ENCODE measurements at regions not wholly inside any gene's neighbourhood (a gene's known extent, or its start where the extent isn't known, plus 50 kb on each side); places are given as distances from the start of the nearest gene placed in this dataset.
"Not testable (repeated sequence)": the region's sequence is repeated elsewhere in the genome, so short reads cannot be mapped to it uniquely, and the experiment has no call there.

DNA sequence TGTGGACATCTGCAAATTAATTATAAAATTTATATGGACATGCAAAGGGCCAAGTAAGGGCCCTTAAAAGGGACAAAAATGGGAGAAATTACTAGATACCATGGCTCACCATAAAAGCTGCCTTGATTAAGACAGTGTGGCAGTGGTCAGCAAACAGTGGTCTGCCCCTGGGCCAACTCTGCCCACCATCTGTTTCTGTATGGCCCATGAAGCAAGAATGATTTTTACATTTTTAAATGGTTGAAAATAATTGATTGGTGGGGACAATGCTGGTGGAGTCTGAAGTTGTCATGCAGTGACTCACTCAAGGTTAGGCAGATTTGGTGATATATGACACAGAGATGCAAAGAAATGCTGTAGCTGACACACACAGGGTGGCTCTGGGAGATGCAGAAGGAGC, 143.2 kb upstream of the PRDM7 start:
- not testable (repeated sequence) for DNase-seq

DNA sequence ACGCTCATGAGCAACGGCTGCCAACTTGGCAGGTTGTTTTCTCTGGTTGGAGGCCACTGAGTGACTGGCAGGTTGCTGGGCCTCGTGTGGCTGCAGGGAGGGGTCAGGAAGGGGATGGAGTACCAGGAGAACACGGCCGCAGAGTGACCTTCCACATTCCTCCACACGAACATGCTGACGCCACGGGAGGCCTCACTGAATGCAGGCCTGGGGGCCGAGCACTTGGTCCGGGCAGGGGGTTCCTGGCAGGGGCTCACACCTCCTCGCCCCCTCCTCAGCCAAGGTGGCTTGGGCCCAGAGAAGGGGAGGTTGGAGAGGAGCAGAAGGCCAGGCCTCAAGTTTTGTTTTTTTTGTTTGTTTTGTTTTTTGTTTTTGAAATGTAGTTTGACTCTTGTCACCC, 98.5 kb upstream of the PRDM7 start:
- not testable (repeated sequence) for DNase-seq

DNA sequence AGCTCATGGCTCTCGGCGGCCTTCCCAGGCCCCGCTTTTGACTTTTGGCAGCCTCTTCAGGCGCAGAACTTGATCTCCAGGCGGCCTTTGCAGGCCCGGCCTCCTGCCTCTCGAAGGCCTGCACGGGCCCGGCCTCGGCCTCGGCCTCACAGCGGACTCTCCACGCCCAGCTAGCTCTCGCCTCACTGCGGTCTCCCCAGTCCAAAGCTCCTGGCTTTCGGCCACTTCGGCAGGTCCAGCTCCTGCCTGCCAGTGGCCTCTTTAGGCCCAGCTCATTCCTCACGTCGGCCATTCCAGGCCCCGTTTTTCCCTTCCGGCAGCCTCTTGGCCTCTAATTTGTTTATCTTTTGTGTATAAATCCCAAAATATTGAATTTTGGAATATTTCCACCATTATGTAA, 94.5 kb upstream of the PRDM7 start:
- DNase-seq = not testable (repeated sequence)

DNA sequence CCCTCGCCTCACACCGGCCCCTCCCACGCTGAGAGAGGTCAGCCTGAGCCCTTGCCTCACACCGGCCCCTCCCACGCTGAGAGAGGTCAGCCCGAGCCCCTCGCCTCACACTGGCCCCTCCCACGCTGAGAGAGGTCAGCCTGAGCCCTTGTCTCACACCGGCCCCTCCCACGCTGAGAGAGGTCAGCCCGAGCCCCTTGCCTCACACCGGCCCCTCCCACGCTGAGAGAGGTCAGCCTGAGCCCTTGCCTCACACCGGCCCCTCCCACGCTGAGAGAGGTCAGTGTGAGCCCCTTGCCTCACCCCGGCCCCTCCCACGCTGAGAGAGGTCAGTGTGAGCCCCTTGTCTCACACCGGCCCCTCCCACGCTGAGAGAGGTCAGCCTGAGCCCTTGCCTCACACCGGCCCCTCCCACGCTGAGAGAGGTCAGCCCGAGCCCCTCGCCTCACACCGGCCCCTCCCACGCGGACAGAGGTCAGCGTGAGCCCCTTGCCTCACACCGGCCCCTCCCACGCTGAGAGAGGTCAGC, 92.1 kb upstream of the PRDM7 start:
- not testable (repeated sequence) for DNase-seq

DNA sequence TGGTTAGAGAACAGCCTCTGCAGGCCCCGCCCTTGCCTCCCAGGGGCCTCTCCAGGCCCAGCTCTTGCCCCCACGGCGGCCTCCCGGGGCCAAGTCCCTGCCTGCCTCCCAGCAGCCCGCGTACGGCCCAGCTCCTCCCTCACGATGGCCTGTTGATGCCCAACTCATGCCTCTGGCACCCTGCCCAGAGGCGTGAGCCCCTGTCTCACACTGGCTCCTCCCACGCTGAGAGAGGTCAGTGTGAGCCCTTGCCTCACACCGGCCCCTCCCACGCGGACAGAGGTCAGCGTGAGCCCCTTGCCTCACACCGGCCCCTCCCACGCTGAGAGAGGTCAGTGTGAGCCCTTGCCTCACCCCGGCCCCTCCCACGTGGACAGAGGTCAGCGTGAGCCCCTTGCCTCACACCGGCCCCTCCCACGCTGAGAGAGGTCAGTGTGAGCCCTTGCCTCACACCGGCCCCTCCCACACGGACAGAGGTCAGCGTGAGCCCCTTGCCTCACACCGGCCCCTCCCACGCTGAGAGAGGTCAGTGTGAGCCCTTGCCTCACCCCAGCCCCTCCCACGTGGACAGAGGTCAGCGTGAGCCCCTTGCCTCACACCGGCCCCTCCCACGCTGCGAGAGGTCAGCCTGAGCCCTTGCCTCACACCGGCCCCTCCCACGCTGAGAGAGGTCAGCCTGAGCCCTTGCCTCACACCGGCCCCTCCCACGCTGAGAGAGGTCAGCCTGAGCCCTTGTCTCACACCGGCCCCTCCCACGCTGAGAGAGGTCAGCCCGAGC, 91.4 kb upstream of the PRDM7 start:
- DNase-seq = peak; percentile 1

DNA sequence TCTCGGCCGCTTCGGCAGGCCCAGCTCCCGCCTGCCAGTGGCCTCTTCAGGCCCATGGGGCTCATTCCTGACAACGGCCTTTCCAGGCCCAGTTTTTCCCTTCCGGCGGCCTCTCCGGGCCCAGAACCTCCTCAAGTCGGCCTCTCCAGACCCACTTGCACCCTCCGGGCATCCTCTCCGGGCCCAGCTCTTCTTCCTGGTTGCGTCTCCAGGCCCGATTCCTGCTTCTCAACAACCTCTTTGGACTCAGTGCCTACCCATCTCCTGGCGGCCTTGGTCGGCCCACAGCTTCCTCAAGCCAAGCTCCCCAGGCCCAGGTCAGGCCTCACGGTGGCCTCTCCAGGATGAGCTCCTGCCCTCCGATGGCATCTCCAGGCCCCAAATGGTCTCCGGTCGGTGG, 90.6 kb upstream of the PRDM7 start:
- not testable (repeated sequence) for DNase-seq

DNA sequence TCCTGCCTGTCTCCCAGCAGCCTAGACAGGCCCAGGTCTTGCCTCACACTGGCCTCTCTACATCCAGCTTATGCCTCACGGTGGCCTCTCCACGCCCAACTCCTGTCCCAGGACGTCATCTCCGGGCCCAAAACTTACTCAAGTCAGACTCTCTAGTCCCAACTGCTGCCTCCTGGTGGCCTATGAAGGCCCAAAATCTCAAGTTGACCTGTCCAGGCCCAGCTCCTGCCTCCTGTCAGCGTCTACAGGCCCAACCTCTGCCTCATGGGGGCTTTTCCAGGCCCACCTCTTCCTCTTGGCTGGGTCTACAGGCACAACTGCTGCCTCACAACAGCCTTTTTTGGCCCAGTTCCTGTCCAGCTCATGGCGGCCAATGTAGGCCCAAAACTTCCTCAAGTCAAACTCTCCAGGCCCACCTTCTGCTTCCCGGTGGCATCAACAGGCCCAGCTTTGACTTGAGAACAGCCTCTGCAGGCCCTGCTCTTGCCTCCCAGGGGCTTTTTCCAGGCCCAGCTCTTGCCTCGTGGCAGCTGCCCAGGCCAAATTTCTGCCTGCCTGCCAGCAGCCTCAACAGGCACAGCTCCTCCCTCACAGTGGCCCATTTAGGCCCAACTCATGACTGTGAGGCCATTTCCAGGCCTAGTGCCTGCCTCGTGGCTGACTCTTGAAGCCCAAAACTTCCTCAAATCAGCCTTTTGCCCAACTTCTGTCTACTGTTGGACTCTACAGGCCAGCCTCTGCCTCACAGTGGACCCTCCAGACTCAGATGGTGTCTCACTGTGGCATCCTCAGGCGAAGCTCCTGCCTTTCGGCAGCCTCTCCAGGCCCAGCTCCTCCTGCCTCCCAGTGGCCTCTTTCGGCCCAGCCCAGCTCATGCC, 89.8 kb upstream of the PRDM7 start:
- peak; percentile 1 for DNase-seq

DNA sequence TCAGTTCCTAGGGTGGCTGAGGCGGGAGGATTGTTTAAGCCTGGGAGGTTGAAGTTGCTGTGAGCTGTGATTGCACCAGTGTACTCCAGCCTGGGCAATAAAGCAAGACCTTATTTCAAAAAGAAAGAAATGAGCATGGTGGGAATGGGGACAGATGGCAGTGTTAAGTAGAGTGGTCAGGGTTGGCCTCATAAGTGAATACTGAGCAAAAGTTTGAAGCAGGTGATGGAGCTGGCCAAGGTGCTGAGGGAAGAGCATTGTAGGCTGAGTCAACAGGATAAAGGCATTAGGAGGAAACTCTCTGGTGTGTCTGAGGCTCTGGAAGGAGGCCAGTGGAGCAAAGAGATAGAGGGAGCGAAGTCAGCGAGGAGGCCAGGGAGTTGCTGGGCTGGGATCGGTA, 73.9 kb upstream of the PRDM7 start:
- not testable (repeated sequence) for DNase-seq
